GM18868 (cell line): ENCODE measurements at regions not wholly inside any gene's neighbourhood (a gene's known extent, or its start where the extent isn't known, plus 50 kb on each side); places are given as distances from the start of the nearest gene placed in this dataset.
"Not testable (repeated sequence)": the region's sequence is repeated elsewhere in the genome, so short reads cannot be mapped to it uniquely, and the experiment has no call there.

Source experiments
- ATAC-seq: cut with Tn5 transposase; IDR thresholded peaks from one replicate; pipeline ENCODE4 v1.9.1; 2021; ENCODE audit warnings: mild to moderate bottlenecking, moderate library complexity; ENCODE audit not compliant: unreplicated experiment

DNA sequence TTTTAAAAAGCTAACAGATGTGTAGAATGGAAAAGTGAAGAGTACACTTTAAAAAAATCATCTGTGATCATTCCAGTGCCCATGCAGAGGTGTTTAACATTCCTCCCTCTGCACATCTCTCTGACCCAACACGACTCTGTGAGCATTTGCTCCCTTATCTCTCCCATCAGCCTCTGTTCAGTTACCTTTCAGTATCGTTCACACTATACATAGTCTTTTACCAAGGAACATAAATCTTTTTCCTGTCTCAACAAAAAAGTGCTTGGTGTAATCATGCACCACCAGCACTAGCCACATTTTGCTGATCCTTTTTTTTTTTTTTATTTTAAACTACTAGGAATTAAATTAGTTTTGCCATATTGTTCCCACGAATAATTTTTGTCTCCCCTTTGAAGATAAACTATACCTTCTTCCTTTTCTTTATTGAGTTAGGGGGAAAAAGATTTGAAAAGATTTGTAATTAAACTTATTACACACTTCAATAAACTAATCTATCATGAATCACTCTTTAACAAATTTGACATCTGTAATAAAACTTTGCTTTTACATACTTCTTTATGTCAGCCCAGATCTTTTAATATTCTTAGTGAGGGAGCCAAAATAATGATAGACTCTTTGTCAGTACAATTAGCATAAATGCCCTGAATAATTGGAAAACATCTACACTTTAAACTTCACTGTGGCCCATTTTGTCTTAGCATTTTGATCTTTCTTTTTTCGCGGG, 489.8 kb upstream of the FANCL start:
- ATAC-seq: no peak

GRCh38 chr2:58727981-58728656, 487.0 kb upstream of the FANCL start:
- no peak for ATAC-seq

DNA sequence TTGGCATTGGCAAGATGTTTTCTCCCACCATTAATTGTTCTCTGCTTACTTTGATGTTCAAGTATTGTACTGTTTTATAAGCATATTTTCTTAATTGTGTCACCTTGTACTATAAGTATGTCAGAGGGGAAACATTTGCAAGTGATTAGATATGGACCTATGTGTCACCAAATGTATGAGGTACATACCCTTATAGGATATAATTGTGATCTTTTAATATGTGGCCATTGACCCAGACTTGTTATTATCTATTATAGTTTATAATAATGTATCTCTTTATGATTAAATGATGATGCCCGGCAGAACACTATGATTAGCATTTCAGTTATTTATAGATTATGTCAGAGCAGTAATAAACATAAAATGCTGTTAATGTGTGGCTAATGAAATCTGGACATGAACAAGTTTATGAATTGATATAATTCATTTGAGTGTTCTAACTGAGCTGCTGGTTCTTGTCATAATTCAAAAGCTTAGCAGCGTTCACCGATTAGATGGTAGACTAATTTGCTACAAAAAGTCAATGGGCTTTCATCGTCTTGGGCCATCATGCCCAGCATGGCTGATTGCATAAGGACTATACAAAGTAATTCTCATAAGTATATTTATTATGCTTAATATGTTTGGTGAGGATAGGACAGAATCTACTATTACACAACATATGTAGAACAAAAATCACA, 480.9 kb upstream of the FANCL start:
- no peak for ATAC-seq

DNA sequence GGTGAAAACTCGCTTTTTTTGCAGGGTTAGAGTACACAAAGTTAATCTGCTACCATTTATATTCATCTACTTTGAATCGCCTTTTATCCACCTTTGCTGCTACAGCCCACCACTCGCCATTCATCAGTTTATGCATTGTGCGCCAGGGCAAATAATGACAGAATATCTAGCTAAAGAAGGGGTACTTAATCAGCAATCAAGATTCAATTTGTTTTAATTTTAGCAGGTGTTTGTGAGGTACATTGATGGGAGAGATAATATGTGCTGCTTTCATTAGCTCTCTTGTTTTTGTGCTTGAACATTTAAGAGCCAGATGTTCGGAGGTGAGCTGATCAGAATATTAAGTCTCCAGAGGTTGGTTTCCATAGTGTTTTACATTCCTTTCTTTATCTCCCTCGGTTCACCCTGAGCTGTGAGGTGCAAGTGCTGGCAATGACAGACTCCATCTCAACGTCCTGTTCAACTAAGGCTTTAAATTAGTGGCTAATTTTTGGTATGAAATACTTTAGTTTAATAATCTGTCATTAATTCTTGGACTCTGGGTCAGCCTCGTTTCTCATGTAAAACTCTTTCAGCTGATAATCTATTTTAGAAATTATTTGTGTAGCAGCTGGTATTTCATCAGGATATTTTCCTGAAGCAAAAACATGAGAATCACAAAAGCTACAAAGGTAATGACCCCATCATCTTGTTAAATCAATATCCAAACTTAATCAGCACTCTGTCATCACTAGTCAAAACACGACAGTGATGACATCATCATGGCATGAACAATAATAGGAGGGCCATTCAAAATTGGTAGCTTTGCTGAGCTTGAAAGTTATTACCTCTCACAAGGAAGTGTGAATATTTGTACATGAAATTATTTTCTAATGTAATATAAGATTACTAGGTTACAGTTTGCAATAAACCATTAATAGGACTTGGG, 479.9 kb upstream of the FANCL start:
- no peak for ATAC-seq

- no peak for ATAC-seq
Observed at GRCh38 chr2:58720033-58720769, 479.1 kb upstream of the FANCL start.

- ATAC-seq: no peak
Observed at GRCh38 chr2:58715344-58715743, 474.2 kb upstream of the FANCL start.

GRCh38 chr2:58714238-58714637, 473.1 kb upstream of the FANCL start:
- ATAC-seq: no peak

- ATAC-seq: no peak
Observed at GRCh38 chr2:58710795-58711279, 469.7 kb upstream of the FANCL start.

- ATAC-seq: no peak
Observed at GRCh38 chr2:58709687-58710354, 468.7 kb upstream of the FANCL start.

DNA sequence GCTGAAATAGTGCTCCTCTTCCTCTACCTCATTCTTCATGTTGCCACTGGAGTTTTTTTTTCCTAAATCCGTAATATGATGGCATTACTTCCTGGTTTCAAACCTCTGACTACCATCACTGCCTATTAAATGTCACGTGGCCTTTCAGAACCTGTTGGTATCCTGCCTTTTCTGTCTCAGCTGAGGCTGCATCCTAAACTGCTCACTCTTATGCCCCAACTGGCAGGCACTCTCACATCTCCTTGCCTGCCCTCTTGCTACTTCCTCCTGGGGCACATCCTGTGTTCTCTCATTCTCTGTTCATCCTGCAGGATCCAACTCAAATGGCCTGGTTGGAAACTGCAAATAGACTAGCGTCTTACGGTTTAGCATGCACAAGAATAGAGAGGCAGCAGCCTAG, 468.1 kb upstream of the FANCL start:
- ATAC-seq: no peak

DNA sequence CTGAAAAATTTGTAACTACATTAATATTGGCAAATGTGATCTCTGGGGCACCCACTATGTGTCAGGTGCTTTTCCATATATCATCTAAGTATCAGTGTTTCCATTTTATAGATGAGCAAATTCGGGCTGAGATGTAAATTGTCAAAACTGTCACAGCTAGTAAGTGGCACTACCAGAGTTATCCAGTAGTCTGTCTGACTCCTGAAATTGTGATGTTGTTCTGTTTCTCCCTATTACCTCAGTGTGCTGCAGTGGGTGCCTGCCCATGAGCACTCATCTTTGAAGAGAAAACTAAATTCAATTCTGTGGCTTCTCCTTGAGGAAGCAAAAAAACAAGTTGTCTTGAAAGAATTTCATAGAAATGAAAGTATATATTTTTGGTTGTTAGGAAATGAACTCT, 467.4 kb upstream of the FANCL start:
- ATAC-seq: no peak

- ATAC-seq: peak; percentile 40
Observed at GRCh38 chr2:58702302-58702885, 461.3 kb upstream of the FANCL start.

- ATAC-seq: peak; percentile 87
Observed at GRCh38 chr2:58701688-58702301, 460.7 kb upstream of the FANCL start.

DNA sequence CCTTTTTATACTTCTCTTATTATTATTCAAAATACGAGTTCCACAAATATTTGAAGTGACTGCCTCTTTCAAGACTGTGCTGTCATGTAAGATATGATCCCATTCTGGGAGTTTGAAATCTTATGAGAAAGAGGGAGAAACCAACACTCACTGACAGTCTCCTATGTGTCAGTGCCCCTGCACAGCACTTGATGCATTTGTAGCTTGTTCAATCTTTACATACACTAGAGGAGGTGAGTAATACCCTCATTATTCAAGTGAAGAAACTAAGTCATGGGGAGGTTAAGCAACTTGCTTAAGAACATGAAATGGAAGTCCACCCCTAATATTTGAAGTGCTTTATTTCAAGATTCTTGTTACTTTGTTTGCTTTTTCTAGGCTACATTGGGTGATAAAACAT, 459.5 kb upstream of the FANCL start:
- no peak for ATAC-seq

- ATAC-seq: no peak
Observed at GRCh38 chr2:58699411-58699810, 458.3 kb upstream of the FANCL start.

- no peak for ATAC-seq
Observed at GRCh38 chr2:58698620-58699019, 457.5 kb upstream of the FANCL start.

GRCh38 chr2:58694114-58694513, 453.0 kb upstream of the FANCL start:
- ATAC-seq: not testable (repeated sequence)

GRCh38 chr2:58691041-58691440, 449.9 kb upstream of the FANCL start:
- not testable (repeated sequence) for ATAC-seq

DNA sequence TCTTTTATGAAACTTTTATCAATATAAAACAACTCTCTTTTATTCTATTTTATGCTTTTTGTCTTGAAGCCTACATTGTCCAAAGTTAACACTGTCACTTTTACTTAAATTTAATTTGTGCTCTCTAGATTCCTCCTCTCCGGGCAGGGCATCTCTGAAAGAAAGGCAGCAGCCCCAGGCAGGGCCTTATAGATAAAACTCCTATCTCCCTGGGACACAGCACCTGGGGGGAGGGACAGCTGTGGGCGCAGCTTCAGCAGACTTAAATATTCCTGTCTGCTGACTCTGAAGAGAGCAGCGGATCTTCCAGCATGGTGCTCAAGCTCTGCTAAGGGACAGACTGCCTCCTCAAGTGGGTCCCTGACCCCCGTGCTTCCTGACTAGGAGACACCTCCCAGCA, 447.7 kb upstream of the FANCL start:
- no peak for ATAC-seq
